ENCODE measurements at regions not wholly inside any gene's neighbourhood (a gene's known extent, or its start where the extent isn't known, plus 50 kb on each side); places are given as distances from the start of the nearest gene placed in this dataset.

DNA sequence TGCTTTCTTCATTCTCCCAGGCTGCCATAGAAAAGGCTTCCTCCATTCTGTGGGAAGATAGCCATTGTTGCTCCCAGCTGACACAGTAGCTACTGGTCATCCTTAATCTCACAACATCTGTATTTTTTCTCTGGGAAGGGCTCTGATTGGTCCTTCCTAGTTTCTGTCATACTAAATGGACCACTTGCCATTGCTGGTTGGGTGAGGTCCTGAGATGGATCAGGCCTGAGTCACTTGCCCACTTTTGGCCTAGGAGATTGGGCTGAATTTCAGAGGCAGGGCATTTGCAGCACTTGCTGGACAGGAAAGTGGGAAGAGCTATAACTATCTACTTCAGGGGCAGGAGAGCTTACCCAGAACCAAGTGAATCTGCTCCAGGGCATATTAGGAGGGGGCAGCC is 106.5 kb upstream of the PROK2 start:
- Histone ChIP-seq H3K27ac (ENCODE audit: insufficient read depth, low read depth, low read length) (no peak overlapping the region), H3K9me1 (replicated peaks; ENCODE audit: control insufficient read depth, extremely low read depth, insufficient read depth, low read length) (no peaks in the 10 kb centered on the region), H3K79me2 (ENCODE audit: control insufficient read depth, insufficient read depth, low read length) (no peaks in the 10 kb centered on the region), H3K36me3 (ENCODE audit: control insufficient read depth in 2 of 2, extremely low read depth in 1 of 2, insufficient read depth in 2 of 2, low read length in 2 of 2) (no peaks in the 10 kb centered on the region), H2AFZ (ENCODE audit: low read depth, low read length) (no peak overlapping the region), H3K4me1 (ENCODE audit: control insufficient read depth, extremely low read depth, insufficient read depth, low read length) (no peaks in the 10 kb centered on the region), H3K4me2 (ENCODE audit: insufficient read depth, low read length) (no peak overlapping the region), H3K27me3 (ENCODE audit: control insufficient read depth in 2 of 2, insufficient read depth in 2 of 2, low read length in 2 of 2) (no peaks in the 10 kb centered on the region), H3K9ac (replicated peaks; ENCODE audit: extremely low read depth, insufficient read depth, low read length) (no peak overlapping the region), H3K4me3 (replicated peaks in 1 of 3; ENCODE audit: insufficient read depth in 1 of 3, low read depth in 1 of 3, low read length in 3 of 3) (no peak overlapping the region), H4K20me1 (replicated peaks; ENCODE audit: control insufficient read depth, extremely low read depth, insufficient read depth, low read length) (no peaks in the 10 kb centered on the region), H3K9me3 (replicated peaks; ENCODE audit: control insufficient read depth, insufficient read depth, low read length) (no peaks in the 10 kb centered on the region)
- TF ChIP-seq GATA2 (IDR thresholded peaks at IDR 0.05; ENCODE audit: insufficient read depth, insufficient read length, low read depth, low read length) (no peak), MYC (IDR thresholded peaks at IDR 0.05; ENCODE audit: low read depth, low read length) (no peak), FOS (IDR thresholded peaks at IDR 0.05; ENCODE audit: borderline replicate concordance, insufficient read depth, low read length) (no peak), POLR2A (IDR thresholded peaks at IDR 0.05; ENCODE audit: low read depth, low read length) (no peak), POLR2AphosphoS5 (IDR thresholded peaks at IDR 0.05; ENCODE audit: insufficient read depth, low read depth, low read length) (no peak), EZH2 (IDR thresholded peaks at IDR 0.05; ENCODE audit: borderline replicate concordance, low read depth, low read length, severe bottlenecking) (no peak), JUN (IDR thresholded peaks at IDR 0.05; ENCODE audit: borderline replicate concordance, insufficient read depth, insufficient read length, low read depth) (no peak)
- TF ChIP-seq, protein P1, sequence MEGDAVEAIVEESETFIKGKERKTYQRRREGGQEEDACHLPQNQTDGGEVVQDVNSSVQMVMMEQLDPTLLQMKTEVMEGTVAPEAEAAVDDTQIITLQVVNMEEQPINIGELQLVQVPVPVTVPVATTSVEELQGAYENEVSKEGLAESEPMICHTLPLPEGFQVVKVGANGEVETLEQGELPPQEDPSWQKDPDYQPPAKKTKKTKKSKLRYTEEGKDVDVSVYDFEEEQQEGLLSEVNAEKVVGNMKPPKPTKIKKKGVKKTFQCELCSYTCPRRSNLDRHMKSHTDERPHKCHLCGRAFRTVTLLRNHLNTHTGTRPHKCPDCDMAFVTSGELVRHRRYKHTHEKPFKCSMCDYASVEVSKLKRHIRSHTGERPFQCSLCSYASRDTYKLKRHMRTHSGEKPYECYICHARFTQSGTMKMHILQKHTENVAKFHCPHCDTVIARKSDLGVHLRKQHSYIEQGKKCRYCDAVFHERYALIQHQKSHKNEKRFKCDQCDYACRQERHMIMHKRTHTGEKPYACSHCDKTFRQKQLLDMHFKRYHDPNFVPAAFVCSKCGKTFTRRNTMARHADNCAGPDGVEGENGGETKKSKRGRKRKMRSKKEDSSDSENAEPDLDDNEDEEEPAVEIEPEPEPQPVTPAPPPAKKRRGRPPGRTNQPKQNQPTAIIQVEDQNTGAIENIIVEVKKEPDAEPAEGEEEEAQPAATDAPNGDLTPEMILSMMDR (IDR thresholded peaks at IDR 0.05; ENCODE audit: extremely low read depth in 1 of 2, insufficient read depth in 1 of 2, low read depth in 1 of 2, low read length in 2 of 2) = no peak
- TF ChIP-seq, protein P2, sequence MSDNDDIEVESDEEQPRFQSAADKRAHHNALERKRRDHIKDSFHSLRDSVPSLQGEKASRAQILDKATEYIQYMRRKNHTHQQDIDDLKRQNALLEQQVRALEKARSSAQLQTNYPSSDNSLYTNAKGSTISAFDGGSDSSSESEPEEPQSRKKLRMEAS (IDR thresholded peaks at IDR 0.05; ENCODE audit: insufficient read depth, insufficient read length) = no peak
- CTCF ChIA-PET = no interaction called here
- dilution Hi-C loops (cut with MboI; ENCODE audit: extremely low pct_ligation_motif_present, low sequenced_read_pairs) = no loop called here
- DNase-seq (ENCODE audit: low read depth, low spot score) (no peak), FAIRE-seq (no peak)
- intact Hi-C loops (cut with micrococcal nuclease) = no loop called here
- POLR2A ChIA-PET = no interaction called here
- BruUV-seq (replicated peaks) = no TSS peak

Measured in endothelial cell of umbilical vein (primary cell).